Left ventricle myocardium inferior (tissue), 1 donor: ENCODE measurements at regions not wholly inside any gene's neighbourhood (a gene's known extent, or its start where the extent isn't known, plus 50 kb on each side); places are given as distances from the start of the nearest gene placed in this dataset.
"Not testable (repeated sequence)": the region's sequence is repeated elsewhere in the genome, so short reads cannot be mapped to it uniquely, and the experiment has no call there.

Experiments used
- DNase-seq: peaks from one replicate; pipeline ENCODE4 v3.0.0-alpha.2; 2020
- H3K27ac ChIP-seq: fragments of 200-600 bp; replicated peaks from 2 replicates; pipeline ENCODE4 v1.8.0; 2021
- H3K27me3 ChIP-seq: fragments of 200-600 bp; 2 replicates; pipeline ENCODE4 v1.8.0; 2021; ENCODE audit warnings: low read depth
- H3K36me3 ChIP-seq: fragments of 200-600 bp; 2 replicates; pipeline ENCODE4 v1.8.0; 2021
- H3K4me1 ChIP-seq: fragments of 200-600 bp; 2 replicates; pipeline ENCODE4 v1.8.0; 2021
- H3K4me3 ChIP-seq: fragments of 200-600 bp; 2 replicates; pipeline ENCODE4 v1.8.0; 2021; ENCODE audit warnings: mild to moderate bottlenecking, moderate library complexity
- H3K9me3 ChIP-seq: fragments of 200-600 bp; replicated peaks from 2 replicates; pipeline ENCODE4 v1.8.0; 2021
- intact Hi-C: fragments of 100-400 bp; cut with micrococcal nuclease; formaldehyde crosslinking; loops from one replicate; pipeline ENCODE4 v1.11.0; 2022
- donor health status: DM: no; HTN: yes; CAD: no; lungs with severe emphysema.

- intact Hi-C loops, H3K4me3 ChIP-seq, H3K4me1 ChIP-seq, H3K27ac ChIP-seq, DNase-seq, H3K9me3 ChIP-seq, H3K27me3 ChIP-seq, H3K36me3 ChIP-seq: not testable (repeated sequence)
These were observed 53.6 kb downstream of the SRGAP2 start for GRCh38 chr1:206256935-206257334.

- H3K27ac ChIP-seq, H3K36me3 ChIP-seq, H3K9me3 ChIP-seq, H3K4me3 ChIP-seq, H3K27me3 ChIP-seq, intact Hi-C loops, H3K4me1 ChIP-seq, DNase-seq: not testable (repeated sequence)
These were observed 58.1 kb downstream of the SRGAP2 start for GRCh38 chr1:206261473-206261872.

DNA sequence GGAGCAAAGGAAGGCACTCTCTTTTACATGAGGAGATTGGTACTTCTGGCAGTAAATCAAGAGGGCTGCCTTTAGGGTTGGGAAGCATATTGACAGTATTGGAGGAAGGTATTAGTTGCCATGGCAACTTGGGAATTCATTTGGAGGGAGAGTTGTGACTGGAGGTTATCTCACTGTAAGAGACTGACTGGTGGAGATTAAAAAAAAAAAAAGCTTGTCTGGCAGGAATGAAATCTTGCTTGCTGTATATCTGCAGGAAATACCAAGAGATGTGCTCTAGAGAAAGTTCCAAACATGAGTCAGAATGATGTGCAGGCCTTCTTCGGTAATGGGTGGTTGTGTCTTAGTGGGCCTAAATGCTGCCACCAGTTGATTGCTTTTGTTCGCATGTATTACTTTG lies 59.1 kb downstream of the SRGAP2 start:
- H3K9me3 ChIP-seq, H3K4me3 ChIP-seq, H3K36me3 ChIP-seq, H3K4me1 ChIP-seq, intact Hi-C loops, H3K27ac ChIP-seq, DNase-seq, H3K27me3 ChIP-seq: not testable (repeated sequence)

GRCh38 chr1:206264916-206265315 lies 61.6 kb downstream of the SRGAP2 start:
- H3K27me3 ChIP-seq, H3K4me1 ChIP-seq, H3K4me3 ChIP-seq, H3K27ac ChIP-seq, DNase-seq, intact Hi-C loops, H3K36me3 ChIP-seq, H3K9me3 ChIP-seq: not testable (repeated sequence)

GRCh38 chr1:206271153-206271552 lies 67.8 kb downstream of the SRGAP2 start:
- intact Hi-C loops, H3K27me3 ChIP-seq, H3K36me3 ChIP-seq, DNase-seq, H3K4me1 ChIP-seq, H3K9me3 ChIP-seq, H3K27ac ChIP-seq, H3K4me3 ChIP-seq: not testable (repeated sequence)

- intact Hi-C loops, H3K27ac ChIP-seq, H3K27me3 ChIP-seq, H3K9me3 ChIP-seq, H3K36me3 ChIP-seq, H3K4me3 ChIP-seq, DNase-seq, H3K4me1 ChIP-seq: not testable (repeated sequence)
These were observed 69.8 kb downstream of the SRGAP2 start for GRCh38 chr1:206273104-206273503.

DNA sequence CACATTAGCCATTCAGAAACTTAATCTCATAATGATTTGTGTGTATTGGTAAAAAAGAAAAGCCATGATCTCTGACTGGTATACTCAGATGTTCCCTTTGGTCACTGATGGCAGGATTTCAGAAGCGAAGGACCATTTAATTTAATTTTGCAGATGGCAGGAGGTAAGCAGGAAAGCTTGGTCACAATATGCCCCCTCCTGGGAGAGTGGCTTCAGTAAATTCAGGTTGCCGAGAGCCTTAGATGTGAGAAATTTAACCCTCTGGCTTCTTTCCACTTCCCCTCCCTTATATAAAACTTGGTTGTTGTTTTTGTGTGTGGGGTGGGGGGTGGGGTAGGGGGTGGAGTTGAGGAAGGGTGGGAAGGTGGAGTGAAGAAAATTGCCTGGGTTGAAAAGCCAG lies 72.8 kb downstream of the SRGAP2 start:
- intact Hi-C loops, H3K36me3 ChIP-seq, H3K27me3 ChIP-seq, DNase-seq, H3K27ac ChIP-seq, H3K4me3 ChIP-seq, H3K9me3 ChIP-seq, H3K4me1 ChIP-seq: not testable (repeated sequence)

DNA sequence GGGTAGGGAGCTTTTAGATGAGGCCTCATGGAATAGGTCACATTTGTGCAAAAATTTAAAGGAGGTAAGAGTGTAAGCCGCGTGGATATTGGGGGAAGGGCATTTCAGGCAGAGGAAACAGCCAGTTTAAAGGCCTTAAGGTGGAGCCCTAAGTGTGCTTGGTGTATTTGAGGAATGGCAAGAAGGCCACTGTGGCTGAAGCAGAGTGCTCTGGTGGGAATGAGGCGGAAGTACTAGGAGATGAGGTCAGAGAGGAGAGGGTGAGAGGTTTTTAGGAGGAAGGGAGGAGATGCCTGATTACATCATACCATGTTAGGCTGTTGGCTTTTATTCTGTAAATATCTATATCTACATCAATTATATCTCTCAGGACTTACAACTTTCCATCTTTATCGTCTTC lies 75.3 kb downstream of the SRGAP2 start:
- H3K9me3 ChIP-seq, H3K36me3 ChIP-seq, H3K4me3 ChIP-seq, H3K27ac ChIP-seq, H3K27me3 ChIP-seq, H3K4me1 ChIP-seq, DNase-seq, intact Hi-C loops: not testable (repeated sequence)

DNA sequence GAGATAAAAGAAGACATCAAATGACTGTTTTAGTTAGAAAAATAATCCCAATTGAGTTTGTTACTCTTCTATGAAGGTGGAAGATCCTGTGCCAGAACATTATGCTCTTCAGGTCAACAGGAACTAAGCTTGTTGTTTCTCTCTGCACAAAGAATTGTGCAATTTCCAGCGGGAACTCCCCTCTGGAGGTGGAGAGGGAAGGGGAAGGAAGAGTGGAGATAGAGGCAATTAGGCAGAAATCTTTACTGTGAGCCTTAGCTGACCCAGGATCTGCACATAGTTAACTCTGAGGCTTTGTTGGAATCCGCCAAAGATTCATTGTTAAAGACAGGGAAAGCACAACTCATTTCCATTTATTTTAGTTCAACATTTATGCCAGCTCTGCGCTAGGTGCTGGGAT lies 77.3 kb downstream of the SRGAP2 start:
- H3K27me3 ChIP-seq, H3K4me3 ChIP-seq, H3K9me3 ChIP-seq, H3K27ac ChIP-seq, DNase-seq, H3K4me1 ChIP-seq, H3K36me3 ChIP-seq, intact Hi-C loops: not testable (repeated sequence)

GRCh38 chr1:206281912-206282654 lies 78.7 kb downstream of the SRGAP2 start:
- H3K4me3 ChIP-seq, DNase-seq, H3K9me3 ChIP-seq, H3K27me3 ChIP-seq, intact Hi-C loops, H3K27ac ChIP-seq, H3K36me3 ChIP-seq, H3K4me1 ChIP-seq: not testable (repeated sequence)

DNA sequence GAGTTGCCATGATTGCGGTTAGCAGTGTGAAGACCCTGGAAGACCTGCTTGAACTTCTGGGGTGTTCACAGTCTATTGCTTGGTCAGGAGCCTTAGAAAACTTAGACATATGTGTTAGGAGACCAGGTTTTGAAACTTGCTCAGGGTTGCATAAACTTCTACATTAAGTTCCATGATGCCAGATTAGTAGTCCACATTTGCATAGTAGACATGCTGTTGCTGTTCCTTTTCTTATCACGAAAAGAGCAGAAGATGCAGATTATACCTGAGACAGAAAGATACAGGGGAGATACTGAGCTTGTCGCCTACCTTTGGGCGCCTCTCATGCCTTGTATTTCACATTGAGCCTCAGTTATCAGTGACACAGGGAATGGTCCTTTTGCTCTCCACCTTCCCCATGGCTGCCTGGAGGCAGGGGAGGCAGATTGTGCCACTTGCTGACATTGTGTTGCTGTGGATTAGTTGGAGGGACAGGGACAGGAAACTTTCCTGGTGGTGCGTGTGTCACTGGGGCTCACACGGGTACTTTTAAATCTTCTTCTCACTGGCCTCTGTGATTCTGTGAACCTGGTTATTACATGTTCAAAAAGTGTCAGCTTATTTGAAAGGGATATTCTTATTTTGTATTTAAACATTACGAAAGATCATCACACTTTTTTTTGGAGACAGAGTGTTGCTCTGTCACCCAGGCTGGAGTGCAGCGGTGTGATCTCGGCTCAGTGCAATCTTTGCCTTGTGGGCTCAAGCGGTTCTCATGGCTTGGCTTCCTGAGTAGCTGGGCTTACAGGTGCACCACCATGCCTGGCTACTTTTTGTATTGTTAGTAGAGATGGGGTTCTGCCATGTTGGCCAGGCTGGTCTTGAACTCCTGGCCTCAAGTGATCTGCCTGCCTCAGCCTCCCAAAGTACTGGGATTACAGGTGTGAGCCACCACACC lies 82.0 kb downstream of the SRGAP2 start:
- H3K27me3 ChIP-seq, intact Hi-C loops, H3K36me3 ChIP-seq, H3K4me3 ChIP-seq, DNase-seq, H3K4me1 ChIP-seq, H3K27ac ChIP-seq, H3K9me3 ChIP-seq: not testable (repeated sequence)

GRCh38 chr1:206287759-206288158 lies 84.4 kb downstream of the SRGAP2 start:
- H3K4me3 ChIP-seq, H3K36me3 ChIP-seq, H3K4me1 ChIP-seq, DNase-seq, H3K27me3 ChIP-seq, H3K9me3 ChIP-seq, H3K27ac ChIP-seq, intact Hi-C loops: not testable (repeated sequence)

DNA sequence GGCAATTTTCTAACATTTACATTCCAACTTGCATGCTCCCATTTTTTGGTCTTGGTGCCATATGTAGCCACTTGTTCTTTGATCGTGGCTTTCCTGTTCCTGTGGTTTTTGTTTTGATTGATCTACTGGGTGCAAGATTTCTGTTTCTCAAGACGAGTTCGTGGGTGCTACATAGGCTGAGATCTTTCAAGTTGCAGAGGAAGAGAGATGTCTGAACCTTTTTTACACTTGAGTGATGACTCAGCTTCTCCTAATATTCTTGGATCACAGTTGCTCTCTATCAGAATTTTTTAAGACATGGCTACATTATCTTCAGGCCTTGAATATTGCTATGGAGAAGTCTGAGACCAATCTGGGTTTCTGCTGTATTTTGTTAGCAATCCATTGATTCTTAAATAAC lies 85.1 kb downstream of the SRGAP2 start:
- H3K4me3 ChIP-seq, H3K27ac ChIP-seq, intact Hi-C loops, H3K9me3 ChIP-seq, H3K27me3 ChIP-seq, H3K4me1 ChIP-seq, H3K36me3 ChIP-seq, DNase-seq: not testable (repeated sequence)
